HG03095 (cell line): ENCODE measurements at regions not wholly inside any gene's neighbourhood (a gene's known extent, or its start where the extent isn't known, plus 50 kb on each side); places are given as distances from the start of the nearest gene placed in this dataset.

Source experiments
- ATAC-seq: cut with Tn5 transposase; IDR thresholded peaks from one replicate; pipeline ENCODE4 v1.9.1; 2021; ENCODE audit warnings: moderate library complexity; ENCODE audit not compliant: unreplicated experiment

DNA sequence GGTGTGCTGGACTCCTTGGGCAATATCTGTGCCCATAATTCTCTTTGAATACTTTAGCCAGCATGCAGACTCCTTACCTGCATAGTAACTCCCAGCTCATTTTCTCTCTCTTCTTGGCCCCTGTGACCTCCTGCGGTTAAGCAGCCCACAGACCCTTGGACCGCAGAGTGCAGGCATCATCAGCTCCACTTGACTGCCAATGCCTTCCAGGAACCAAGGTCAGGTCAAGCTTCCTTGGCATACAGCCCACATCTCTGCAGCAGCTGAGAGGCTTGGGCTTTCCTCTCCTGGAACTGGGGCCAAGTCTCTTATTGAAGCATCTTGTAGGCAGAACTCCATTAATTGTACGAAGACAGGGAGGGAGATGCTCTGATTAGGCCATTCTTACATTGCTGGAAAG lies 130.1 kb upstream of the PIEZO2 start:
- ATAC-seq: no peak

DNA sequence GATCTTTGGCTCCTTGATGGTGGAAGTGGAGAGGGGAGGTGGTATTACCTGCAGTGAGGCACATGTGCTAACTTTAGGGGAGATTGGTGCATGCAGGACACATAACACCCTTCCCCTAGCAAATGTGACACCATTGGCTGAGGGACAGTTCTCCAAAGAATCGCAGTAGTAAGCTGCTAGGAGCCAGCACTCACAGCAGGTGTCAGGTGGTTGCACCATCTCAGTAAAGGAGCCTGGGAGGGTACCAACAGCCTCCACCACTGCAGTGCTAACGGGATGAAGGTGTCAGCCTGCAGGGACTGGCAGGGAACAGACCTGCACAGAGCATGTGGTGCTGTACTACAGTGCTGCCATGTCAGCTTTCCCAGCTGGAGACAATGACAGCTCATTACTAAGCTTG lies 127.3 kb upstream of the PIEZO2 start:
- ATAC-seq: no peak

DNA sequence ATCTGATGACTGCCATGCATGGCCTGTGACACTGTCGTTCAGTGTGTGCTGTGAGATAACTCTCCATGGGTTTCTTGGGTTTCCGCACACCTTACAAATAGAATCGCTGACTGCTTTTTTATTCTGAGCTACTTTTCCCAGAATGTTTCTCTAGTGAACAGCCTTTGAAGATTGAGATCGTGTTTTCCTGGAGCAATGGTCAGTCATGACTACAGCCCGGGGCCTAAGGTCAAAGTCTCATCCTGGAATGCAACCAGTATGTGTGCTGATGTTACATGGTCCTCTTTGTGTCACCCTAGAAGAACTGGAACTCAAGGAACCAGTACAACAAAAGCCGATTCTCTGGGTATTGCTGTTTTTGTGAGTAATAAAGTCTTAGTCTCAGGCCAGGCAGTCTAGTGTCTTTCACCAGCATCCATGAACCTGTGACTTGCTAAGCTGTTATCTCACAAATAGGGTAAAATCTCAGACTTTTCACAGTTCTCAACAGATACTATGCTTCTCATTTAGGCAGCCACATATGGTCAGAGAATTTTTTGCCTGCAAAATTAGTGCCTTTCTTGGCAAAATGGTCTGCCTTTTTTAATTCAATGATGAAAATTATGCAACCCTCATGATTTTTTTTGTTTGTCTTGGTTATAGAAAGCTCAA lies 124.9 kb upstream of the PIEZO2 start:
- ATAC-seq: no peak

DNA sequence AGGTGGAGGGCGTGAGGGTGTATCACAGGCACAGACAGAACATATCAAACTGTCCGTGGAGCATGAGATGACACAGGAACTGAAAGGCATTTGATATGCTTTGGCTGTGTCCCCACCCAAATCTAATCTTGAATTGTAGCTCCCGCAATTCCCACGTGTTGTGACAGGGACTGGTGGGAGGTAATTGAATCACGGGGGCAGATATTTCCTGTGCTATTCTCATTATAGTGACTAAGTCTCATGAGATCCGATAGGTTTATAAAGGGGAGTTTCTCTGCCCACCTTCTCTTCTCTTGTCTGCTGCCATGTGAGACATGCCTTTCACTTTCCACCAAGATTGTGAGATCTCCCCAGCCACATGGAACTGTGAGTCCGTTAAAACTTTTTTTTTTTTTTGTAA lies 123.1 kb upstream of the PIEZO2 start:
- no peak for ATAC-seq

DNA sequence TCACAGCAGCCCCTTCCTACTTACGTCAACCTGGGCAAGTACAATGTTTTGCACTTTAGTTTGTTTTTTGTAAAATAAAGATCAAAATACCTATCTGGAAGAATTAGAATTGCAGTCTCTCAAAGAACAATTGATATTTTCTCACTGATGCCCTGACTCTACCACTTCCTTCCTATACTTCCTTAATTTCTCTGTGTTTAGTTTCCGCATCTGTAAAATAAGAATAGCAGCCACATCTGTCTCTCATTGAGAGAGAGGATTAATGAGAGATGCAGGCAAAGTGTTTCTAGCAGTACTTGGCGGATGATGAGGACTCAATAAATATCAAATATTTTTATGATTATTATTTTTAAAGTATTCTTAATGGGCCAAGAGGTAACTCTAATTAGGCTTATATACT lies 122.6 kb upstream of the PIEZO2 start:
- ATAC-seq: no peak

DNA sequence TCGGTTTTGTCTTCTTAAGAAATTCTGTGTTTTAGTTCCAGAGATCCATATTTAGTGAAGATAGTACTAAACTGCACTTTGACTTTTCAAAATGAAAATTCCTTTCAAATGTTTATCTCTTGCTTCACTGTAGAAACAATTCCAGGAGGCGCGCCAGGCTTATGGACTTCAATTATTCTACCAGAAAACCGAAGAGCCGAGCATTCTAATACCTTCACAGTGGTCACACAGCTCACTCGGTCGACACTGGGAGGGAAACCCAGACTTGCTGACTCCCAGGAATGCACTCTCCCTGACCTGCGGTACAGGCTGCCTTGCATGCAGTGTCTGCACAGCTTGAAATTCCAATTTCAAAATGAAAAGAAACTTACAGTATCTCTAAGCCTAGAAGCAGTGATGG lies 119.9 kb upstream of the PIEZO2 start:
- ATAC-seq: no peak

DNA sequence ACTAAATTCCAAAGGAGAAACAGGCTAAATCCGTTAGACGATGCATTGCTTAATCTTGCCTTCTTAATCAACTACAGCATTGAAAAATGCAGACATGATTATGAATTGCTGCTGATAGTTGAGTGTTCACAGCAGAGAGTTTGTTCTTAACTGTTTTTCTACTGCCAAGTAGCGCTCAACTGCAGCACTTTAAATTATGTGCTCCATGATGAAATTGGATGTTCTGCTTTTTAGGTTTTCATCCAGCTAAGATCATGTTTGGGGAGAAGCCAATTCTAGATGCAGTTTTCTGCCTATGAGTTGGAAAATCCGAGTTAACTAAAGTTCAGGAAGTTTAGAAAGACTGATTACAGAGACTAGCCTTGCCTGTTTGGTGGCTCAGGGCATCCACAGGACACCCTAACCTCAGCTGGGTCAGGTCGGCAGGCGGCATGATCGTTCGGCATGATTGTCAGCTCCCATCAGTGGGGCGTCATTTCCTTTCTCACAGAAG lies 119.4 kb upstream of the PIEZO2 start:
- ATAC-seq: no peak

DNA sequence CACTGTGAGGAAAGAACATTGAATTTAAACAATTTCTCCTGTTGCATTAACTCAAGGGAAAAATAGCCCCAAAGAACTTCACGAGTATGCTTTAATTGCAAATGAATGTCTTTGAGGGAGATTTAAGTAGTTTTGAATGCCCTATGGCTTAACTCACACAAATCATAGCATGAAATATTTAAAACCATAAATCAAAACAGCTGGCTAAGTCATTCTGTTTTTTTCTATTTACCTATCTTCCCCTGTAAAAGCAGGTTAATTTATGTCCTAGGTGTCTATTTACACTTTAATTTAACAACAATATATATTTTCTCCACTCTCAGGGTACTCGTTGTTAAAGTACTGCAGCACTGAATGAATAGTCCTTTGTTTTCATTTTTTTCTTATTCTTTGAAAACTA lies 118.8 kb upstream of the PIEZO2 start:
- ATAC-seq: no peak

DNA sequence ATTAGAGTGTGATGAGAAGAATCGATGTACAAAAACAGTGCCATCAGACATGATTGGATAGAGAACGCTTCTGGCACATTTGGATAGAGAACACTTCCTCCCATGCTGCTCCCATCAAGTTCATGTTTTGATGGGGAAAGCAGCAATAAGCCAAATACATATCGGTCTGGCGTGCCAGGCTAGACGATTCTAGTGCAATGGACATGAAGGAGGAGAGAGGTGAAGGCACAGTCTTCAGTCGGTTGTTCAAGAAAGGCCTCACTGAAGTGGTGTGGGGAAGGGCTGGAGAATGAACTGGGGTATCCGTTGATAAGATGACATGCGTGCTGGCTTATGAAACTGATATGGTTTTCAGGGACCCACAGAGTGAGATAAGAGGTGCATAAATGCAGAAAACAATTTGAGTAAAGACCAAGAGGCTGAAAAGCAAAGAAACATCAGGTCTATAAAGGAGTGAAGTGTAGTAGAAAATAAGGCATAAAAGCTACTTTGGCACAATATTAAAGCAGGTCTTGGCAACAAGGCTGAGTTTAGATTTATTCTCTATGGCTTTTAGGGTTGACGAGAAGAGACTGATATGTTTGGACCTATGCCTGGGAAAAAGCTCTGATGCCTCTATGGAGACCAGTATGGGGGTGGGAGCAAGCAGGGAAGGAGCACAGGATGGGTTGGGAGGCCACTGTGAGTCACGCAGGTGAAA lies 117.6 kb upstream of the PIEZO2 start:
- no peak for ATAC-seq

DNA sequence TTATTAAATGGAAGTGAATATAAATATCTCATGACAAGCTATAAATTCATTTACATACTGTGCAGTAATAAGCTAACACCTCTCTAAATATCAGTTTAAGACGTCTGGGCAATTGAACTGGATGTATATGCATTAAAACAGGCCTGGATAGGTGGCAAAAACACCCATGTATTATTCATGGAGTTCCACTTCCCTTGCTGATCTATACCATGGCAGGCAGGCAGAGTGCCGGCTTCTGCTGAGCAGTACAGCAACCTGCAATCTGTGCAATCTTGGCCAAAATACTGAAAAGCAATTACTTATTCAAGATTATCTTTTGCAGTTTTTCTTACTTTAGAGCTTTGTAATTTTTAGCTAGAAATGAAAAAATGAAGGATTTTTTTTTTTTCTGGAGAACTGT lies 112.1 kb upstream of the PIEZO2 start:
- no peak for ATAC-seq

DNA sequence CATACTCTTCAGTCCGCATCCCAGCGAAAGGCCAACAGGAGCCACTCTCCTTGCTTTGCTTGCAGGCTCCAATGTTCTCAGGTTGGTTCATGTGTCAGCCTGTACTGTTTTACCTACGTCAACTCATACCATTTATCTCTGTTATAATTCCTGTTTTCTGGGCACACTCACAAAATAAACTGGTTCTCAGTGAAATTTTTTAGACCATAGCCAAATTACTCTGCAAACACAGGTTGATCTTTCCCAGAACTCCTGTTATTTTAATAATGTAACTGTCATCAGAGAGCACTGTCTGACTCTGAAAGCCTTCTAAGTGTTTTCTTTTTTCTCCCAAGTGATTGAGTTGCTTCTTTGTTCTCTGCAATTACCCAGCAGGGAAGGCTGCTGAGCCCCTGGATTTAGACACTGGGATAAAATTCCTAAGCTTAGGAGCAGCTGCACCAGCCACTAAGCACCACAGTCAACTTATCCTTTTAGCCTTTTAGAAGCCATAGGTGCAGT lies 111.6 kb upstream of the PIEZO2 start:
- no peak for ATAC-seq

DNA sequence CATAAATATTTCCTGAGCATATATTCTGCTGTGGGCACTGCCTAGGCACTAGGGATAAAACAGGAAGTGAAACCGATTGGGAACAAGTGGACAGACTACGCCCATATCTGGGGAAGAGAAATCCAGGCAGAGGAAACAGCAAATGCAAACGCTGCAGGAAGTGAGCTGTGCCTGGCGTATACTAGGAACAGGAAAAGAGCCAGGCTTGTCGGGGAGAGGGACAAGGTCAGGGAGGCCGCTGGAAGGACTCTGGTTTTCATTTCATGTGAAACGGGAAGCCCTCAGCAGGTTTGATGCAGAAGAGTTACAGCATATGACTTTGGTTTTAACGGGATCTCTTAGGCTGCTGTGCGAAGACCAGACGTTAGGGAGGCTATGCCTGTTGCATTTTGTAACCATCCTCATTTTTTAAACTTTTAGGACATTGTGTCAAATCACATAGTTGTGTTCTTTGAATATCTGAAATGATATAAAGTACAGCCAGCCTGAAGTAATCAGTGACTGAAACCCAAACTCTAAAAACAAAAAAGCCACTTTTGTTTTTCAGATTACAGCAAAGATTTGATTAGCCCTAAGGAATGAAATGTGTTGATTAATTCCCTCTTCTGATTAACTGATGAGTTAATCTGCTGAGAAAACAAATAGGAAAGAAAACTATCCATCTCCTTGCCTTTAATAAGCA lies 110.2 kb upstream of the PIEZO2 start:
- no peak for ATAC-seq

DNA sequence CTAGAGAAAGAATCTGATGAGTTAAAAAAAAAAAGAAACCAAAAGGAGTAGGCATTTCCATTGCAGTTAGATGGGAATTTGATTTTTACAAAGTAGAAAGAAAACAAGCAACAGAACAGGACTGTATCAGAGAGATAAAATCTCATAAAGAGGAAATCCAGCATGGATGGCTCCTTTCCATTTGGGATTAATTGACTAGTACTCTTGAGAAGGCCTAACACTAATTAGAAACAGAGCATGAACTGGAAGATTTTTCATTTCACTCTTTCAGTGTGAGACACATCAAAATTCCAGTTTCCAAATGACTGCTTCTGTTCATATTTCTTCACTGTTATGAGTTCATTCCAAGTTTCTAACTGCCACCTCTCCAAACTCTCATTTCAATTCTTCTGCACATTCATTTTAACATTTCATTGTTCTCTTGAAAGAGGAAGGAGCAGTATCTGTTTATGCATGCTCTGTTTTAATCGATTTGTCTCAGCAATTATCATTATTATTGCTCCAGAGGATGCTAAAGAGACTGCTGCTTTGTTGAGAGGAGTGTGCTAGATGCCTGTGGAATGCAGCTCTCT lies 108.8 kb upstream of the PIEZO2 start:
- ATAC-seq: no peak

DNA sequence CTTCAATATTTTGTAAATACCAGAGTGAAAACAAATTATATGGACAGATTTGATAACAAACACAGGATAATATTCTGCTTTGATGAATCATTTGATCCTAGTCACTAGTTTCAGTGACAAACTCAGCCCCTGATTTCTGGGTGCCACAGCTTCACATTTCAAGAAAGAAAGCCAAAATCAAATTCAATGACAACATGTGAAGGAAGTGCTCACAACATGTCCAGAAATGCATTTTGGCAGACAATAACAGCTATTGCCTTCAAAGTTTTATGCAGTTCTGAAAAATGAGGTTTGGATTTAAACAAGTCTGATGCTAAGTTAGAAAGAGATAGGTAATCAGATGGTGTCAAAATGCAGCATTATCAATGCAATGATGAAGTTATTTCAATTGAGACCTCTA lies 106.9 kb upstream of the PIEZO2 start:
- no peak for ATAC-seq

DNA sequence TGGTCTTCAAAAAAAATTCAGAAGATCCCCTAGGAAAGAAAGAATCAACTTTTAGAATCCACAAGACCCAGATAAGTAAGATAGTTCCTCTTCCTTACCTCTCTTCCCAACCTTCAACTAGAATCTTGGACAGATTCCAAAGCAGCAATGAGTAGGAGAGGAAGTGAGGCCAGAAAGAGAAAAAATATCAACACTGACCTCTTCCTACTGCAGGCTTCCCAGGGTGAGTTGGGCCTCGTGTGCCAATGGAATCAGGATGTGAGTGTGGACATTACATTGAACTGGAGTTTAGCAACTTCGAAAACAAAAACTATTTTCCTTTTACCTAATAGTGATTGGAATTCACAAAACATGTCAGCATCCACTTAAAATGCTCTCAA lies 102.5 kb upstream of the PIEZO2 start:
- no peak for ATAC-seq

DNA sequence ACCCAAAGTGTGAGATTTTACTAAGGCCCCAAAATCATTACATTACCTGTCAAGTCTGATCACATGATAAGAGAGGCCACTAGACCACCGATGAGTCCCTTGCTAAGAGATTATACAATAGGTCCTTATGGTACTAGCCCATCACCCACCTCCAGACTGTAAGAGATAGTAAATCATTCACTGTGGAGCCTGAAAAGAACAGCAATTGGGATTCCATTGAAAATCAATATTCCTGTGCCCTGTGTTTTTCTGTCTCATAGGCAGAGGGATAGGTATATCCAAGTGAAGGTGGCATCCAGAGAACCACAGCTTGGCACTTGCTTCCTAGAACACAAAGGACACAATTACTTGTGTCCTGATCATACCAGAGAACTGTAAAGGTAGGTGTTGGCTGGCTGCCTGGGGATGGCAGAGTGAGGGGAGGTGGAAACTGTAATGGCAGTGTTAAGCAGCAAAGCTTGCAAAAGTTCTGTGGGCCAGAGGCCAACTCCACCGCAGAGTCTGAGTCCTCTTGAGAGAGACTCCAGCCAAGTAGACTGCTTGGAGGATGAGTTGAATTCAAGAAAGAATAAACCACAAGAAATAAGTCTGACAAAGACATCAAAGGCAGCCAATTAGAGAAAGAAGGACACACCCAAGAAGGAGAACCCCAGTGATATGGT lies 102.0 kb upstream of the PIEZO2 start:
- no peak for ATAC-seq

DNA sequence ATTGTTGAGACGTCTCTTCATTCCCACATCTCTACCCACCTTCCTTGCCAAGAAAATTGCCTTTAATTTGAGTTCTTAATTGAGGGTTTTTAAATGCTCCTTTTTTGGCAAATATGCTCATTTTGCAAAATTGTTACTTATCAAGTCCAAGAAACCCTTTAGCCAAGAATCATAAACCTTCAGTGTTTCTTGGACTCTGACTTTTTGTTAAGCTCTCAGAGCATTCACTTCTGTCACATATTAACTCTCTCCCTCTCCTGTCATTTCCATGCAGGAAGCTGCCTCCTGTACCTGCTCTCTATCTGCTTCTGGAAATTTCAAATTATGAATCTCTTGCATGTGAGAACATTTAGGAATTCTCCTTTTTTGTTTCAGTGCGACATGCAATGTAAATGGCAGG lies 100.0 kb upstream of the PIEZO2 start:
- no peak for ATAC-seq

DNA sequence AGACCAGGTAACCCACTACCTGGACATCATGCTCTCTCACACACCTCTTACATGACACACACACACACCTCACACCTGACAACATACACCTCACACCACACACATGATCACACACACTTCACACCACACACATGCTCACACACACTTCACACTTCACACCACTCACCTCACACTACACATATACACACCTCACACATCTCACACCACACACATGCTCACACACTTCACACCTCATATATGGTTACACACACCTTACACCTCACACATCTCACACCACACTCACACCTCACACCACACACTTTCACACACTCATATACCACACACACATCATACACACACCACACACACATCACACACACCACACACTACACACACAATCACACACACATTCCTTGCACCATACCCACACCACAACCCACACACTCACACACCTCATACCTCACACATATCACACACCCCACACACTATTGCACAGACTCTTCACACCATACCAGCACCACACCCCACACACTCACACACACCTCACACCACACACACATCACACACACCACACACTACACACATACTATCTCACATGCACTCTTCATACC lies 98.1 kb upstream of the PIEZO2 start:
- ATAC-seq: no peak

DNA sequence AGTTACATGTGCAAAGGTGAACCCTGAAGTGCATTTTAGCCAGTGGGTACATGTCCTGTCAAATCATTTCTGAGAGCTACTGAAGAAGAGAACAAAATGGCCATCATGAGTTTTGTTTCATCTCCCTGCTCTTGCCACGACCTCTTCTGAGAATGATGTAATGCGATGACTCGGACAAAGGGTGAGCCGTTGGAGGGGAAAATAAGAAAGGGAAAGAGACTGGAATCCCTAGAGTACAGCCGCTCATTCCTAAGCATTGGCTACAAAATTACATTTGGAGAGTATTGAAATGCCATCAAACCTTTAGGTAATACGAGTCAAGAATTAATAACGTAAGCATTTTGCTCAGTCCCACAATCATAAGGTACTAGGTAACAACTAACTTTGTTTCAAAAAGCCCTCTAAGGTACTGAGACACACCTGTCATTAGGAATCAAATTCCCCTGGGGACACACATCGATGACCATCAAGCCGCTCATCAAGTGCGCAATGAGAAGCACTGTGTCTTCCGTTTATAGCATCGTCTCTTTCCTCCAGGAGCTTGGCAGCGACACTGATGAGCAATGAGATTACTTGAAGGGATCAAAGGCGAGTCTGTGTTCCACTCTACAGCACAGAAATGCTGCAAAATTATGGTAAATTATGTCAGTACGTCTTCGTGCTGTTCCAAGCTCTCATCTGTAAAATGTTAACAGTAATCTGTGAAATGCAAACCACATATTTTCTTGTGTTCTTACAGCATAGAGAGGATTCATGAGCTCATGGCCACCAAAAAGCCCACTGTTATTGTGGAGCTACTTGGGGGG lies 97.3 kb upstream of the PIEZO2 start:
- ATAC-seq: no peak

DNA sequence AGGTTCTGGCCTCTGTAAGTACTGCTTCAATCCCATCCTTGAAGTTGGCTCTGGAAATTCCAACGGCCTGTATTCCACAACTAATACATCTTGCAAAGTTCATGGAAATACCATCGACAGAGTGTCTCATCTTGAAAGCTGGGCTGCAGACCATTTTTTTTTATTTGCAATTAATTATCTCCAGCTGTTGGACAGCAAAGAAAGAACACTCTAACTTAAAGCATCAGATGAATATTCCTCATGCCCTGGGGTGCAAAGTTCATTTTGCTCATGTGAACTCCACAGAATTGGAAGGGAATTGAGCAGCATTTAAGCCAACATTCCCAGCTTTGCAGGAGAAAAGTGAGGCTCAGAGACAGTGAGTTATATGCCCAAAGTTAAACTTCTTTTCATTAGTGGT lies 96.5 kb upstream of the PIEZO2 start:
- ATAC-seq: no peak
